ENCODE measurements at regions not wholly inside any gene's neighbourhood (a gene's known extent, or its start where the extent isn't known, plus 50 kb on each side); places are given as distances from the start of the nearest gene placed in this dataset.
A peak's percentile ranks its signal among the peaks of the same experiment; 100 is the strongest.

- no peak overlapping the region for H3K27ac ChIP-seq (replicated peaks)
- TF ChIP-seq POLR2AphosphoS5 (IDR thresholded peaks at IDR 0.05; ENCODE audit: low read depth) (no peak), SPI1 (IDR thresholded peaks at IDR 0.05; ENCODE audit: borderline replicate concordance, low read depth) (peak; percentile 18; the same call in 1 of the 2 replicates)
- H3K27me3 ChIP-seq (ENCODE audit: insufficient read depth, poor library complexity, severe bottlenecking): no peaks in the 10 kb centered on the region
- DNase-seq (ENCODE audit: low read depth in 1 of 2, low spot score in 1 of 2): no peak
- H3K4me3 ChIP-seq (replicated peaks; ENCODE audit: insufficient read depth, low read length): no peak overlapping the region
These were observed 1248.3 kb upstream of the USP15 start for GRCh38 chr12:61011767-61012423.

GRCh38 chr12:61018571-61018970, 1241.6 kb upstream of the USP15 start:
- peak in 1 of 2 experiments; percentile 61 for DNase-seq (ENCODE audit: low read depth in 1 of 2, low spot score in 1 of 2)
- H3K4me3 ChIP-seq (replicated peaks; ENCODE audit: insufficient read depth, low read length): no peak overlapping the region

GRCh38 chr12:61023231-61023630, 1237.0 kb upstream of the USP15 start:
- no peak for DNase-seq (ENCODE audit: low read depth in 1 of 2, low spot score in 1 of 2)
- H3K27ac ChIP-seq (replicated peaks): no peak overlapping the region
- no peak overlapping the region for H3K4me3 ChIP-seq (replicated peaks; ENCODE audit: insufficient read depth, low read length)
- H3K27me3 ChIP-seq (ENCODE audit: insufficient read depth, poor library complexity, severe bottlenecking): no peaks in the 10 kb centered on the region
- no peak for TF ChIP-seq POLR2AphosphoS5 (IDR thresholded peaks at IDR 0.05; ENCODE audit: low read depth)
- TF ChIP-seq GABPA (IDR thresholded peaks at IDR 0.05; ENCODE audit: low read depth): no peak
- TF ChIP-seq, protein P1, sequence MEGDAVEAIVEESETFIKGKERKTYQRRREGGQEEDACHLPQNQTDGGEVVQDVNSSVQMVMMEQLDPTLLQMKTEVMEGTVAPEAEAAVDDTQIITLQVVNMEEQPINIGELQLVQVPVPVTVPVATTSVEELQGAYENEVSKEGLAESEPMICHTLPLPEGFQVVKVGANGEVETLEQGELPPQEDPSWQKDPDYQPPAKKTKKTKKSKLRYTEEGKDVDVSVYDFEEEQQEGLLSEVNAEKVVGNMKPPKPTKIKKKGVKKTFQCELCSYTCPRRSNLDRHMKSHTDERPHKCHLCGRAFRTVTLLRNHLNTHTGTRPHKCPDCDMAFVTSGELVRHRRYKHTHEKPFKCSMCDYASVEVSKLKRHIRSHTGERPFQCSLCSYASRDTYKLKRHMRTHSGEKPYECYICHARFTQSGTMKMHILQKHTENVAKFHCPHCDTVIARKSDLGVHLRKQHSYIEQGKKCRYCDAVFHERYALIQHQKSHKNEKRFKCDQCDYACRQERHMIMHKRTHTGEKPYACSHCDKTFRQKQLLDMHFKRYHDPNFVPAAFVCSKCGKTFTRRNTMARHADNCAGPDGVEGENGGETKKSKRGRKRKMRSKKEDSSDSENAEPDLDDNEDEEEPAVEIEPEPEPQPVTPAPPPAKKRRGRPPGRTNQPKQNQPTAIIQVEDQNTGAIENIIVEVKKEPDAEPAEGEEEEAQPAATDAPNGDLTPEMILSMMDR (IDR thresholded peaks at IDR 0.05; ENCODE audit: insufficient read depth, low read length): no peak
- no peak for TF ChIP-seq SPI1 (IDR thresholded peaks at IDR 0.05; ENCODE audit: borderline replicate concordance, low read depth)
- TF ChIP-seq, protein P2, sequence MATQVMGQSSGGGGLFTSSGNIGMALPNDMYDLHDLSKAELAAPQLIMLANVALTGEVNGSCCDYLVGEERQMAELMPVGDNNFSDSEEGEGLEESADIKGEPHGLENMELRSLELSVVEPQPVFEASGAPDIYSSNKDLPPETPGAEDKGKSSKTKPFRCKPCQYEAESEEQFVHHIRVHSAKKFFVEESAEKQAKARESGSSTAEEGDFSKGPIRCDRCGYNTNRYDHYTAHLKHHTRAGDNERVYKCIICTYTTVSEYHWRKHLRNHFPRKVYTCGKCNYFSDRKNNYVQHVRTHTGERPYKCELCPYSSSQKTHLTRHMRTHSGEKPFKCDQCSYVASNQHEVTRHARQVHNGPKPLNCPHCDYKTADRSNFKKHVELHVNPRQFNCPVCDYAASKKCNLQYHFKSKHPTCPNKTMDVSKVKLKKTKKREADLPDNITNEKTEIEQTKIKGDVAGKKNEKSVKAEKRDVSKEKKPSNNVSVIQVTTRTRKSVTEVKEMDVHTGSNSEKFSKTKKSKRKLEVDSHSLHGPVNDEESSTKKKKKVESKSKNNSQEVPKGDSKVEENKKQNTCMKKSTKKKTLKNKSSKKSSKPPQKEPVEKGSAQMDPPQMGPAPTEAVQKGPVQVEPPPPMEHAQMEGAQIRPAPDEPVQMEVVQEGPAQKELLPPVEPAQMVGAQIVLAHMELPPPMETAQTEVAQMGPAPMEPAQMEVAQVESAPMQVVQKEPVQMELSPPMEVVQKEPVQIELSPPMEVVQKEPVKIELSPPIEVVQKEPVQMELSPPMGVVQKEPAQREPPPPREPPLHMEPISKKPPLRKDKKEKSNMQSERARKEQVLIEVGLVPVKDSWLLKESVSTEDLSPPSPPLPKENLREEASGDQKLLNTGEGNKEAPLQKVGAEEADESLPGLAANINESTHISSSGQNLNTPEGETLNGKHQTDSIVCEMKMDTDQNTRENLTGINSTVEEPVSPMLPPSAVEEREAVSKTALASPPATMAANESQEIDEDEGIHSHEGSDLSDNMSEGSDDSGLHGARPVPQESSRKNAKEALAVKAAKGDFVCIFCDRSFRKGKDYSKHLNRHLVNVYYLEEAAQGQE (IDR thresholded peaks at IDR 0.05; ENCODE audit: insufficient replicate concordance, low read depth): no peak

More at GRCh38 chr12:61018571-61018970, 1241.6 kb upstream of the USP15 start:
- H3K27me3 ChIP-seq (ENCODE audit: insufficient read depth, poor library complexity, severe bottlenecking): no peaks in the 10 kb centered on the region
- H3K27ac ChIP-seq (replicated peaks): no peak overlapping the region
- TF ChIP-seq SPI1 (IDR thresholded peaks at IDR 0.05; ENCODE audit: borderline replicate concordance, low read depth): peak; percentile 99
- no peak for TF ChIP-seq POLR2AphosphoS5 (IDR thresholded peaks at IDR 0.05; ENCODE audit: low read depth)

DNA sequence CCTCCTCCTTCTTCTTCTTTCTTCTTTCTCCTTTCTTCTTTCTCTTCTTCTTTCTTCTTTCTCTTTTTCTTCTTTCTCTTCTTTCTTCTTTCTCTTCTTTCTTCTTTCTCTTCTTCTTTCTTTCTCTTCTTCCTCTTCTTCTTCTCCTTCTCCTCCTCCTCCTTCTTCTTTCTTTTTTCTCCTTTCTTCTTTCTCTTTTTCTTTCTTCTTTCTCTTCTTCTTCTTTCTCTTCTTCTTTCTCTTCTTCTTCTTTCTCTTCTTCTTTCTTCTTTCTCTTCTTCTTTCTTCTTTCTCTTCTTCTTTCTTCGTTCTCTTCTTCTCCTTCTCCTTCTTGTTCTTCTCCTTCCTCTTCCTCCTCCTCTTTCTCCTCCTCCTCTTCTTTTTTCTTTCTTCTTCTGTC, 1230.7 kb upstream of the USP15 start:
- Histone ChIP-seq H3K4me3 (replicated peaks; ENCODE audit: insufficient read depth, low read length) (no peak overlapping the region), H3K27me3 (ENCODE audit: insufficient read depth, poor library complexity, severe bottlenecking) (no peaks in the 10 kb centered on the region), H3K27ac (replicated peaks) (no peak overlapping the region)
- no peak for TF ChIP-seq SPI1 (IDR thresholded peaks at IDR 0.05; ENCODE audit: borderline replicate concordance, low read depth)
- TF ChIP-seq, protein P2 (IDR thresholded peaks at IDR 0.05; ENCODE audit: insufficient replicate concordance, low read depth): no peak
- no peak for DNase-seq (ENCODE audit: low read depth in 1 of 2, low spot score in 1 of 2)

DNA sequence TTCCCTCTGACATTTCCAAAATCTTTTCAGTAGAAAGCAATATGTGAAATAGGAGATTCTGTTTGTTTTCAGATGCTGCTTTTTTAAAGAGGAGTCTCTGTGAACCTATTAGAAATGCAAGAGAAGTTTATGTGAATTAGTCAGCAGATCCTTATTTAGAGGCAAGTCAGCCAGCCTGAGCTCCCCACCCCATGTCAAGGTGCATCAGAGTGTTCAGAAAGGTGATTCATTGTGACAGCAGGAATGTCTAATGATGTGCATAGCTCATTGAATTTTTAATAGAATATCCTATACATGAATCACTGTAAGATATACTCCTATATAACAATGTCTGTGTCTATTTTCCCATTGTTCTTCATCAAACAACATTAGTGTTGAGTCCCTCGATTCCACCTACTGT, 1222.4 kb upstream of the USP15 start:
- TF ChIP-seq, protein P1 (IDR thresholded peaks at IDR 0.05; ENCODE audit: insufficient read depth, low read length): no peak
- no peak for DNase-seq (ENCODE audit: low read depth in 1 of 2, low spot score in 1 of 2)
- Histone ChIP-seq H3K27ac (replicated peaks) (no peak overlapping the region), H3K27me3 (ENCODE audit: insufficient read depth, poor library complexity, severe bottlenecking) (no peaks in the 10 kb centered on the region), H3K4me3 (replicated peaks; ENCODE audit: insufficient read depth, low read length) (no peak overlapping the region)
